ENCODE measurements at regions not wholly inside any gene's neighbourhood (a gene's known extent, or its start where the extent isn't known, plus 50 kb on each side); places are given as distances from the start of the nearest gene placed in this dataset.

- H3K9me1 ChIP-seq (ENCODE audit: insufficient read depth, low read length), result no peaks in the 10 kb centered on the region; the same call in 1 of the 2 replicates
- dilution Hi-C loops (cut with HindIII; ENCODE audit: low sequenced_read_pairs, unreplicated experiment), result no loop called here
- no peak overlapping the region for H3K9ac ChIP-seq (ENCODE audit: low read depth, low read length)
- H2AFZ ChIP-seq (replicated peaks; ENCODE audit: low read length, poor library complexity), result no peak overlapping the region
- H3K4me2 ChIP-seq (ENCODE audit: low read depth, low read length), result no peak overlapping the region
- no peak overlapping the region for H2BK5ac ChIP-seq (ENCODE audit: low read depth, low read length, poor library complexity, severe bottlenecking)
- no peak overlapping the region for H3K23ac ChIP-seq (ENCODE audit: low read depth, low read length)
- H3K4me3 ChIP-seq (ENCODE audit: insufficient read depth, low read depth, low read length), result no peak overlapping the region
- H3K14ac ChIP-seq (replicated peaks; ENCODE audit: low read depth, low read length), result no peak overlapping the region
- TF ChIP-seq MXI1 (IDR thresholded peaks at IDR 0.05; ENCODE audit: borderline replicate concordance, low read depth, low read length) (no peak), POLR2A (IDR thresholded peaks at IDR 0.05; ENCODE audit: low read depth, low read length) (no peak), RCOR1 (IDR thresholded peaks at IDR 0.05; ENCODE audit: insufficient replicate concordance, low read length) (no peak)
- H2AK5ac ChIP-seq (ENCODE audit: low read depth, low read length), result no peak overlapping the region
- no peak overlapping the region for H3K4ac ChIP-seq (ENCODE audit: low read depth, low read length)
- ChIA-PET POLR2A (ENCODE audit: unreplicated experiment) (no interaction called here), CTCF (no interaction called here)
- no peak overlapping the region for H2BK20ac ChIP-seq (ENCODE audit: low read depth, low read length)
- H3K79me1 ChIP-seq (ENCODE audit: low read depth in 1 of 2, low read length in 2 of 2), result no peaks in the 10 kb centered on the region
- H3K36me3 ChIP-seq (ENCODE audit: control insufficient read depth, insufficient read depth, low read length), result no peaks in the 10 kb centered on the region
- H3K4me1 ChIP-seq (ENCODE audit: control insufficient read depth, insufficient read depth, low read length), result peaks cover 6% of the 10 kb centered on the region; the same call in 1 of the 2 replicates
- no peak overlapping the region for H4K5ac ChIP-seq (ENCODE audit: low read depth, low read length)
- no CpG with 5 or more reads among the region's 4 CpGs for WGBS, 2 experiments (ENCODE audit: extremely low coverage in 2 of 2, insufficient read length in 1 of 2)
- ATAC-seq (ENCODE audit: low read depth) (no peak), DNase-seq (no peak)
- no TSS peak for BruUV-seq (replicated peaks)
- no peak overlapping the region for H2BK15ac ChIP-seq (ENCODE audit: low read depth, low read length)
- H3K27me3 ChIP-seq (ENCODE audit: control insufficient read depth, insufficient read depth, low read length), result no peaks in the 10 kb centered on the region; the same call in 1 of the 2 replicates
- H2BK120ac ChIP-seq (ENCODE audit: low read depth, low read length), result no peak overlapping the region
- no peak overlapping the region for H2AK9ac ChIP-seq (replicated peaks; ENCODE audit: low read depth, low read length, poor library complexity)
- H3K18ac ChIP-seq (ENCODE audit: low read depth, low read length), result no peak overlapping the region
- in situ Hi-C loops (cut with MboI; ENCODE audit: low sequenced_read_pairs), result no loop called here
- H3K56ac ChIP-seq (ENCODE audit: extremely low read depth, insufficient read depth, low read length), result no peak overlapping the region
- no peak overlapping the region for H4K8ac ChIP-seq (ENCODE audit: low read depth in 2 of 2, low read length in 2 of 2)
- no peak overlapping the region for H3K27ac ChIP-seq (ENCODE audit: insufficient read depth, low read length)
- intact Hi-C loops (cut with micrococcal nuclease), result no loop called here
- H4K20me1 ChIP-seq (ENCODE audit: insufficient read depth, low read length), result no peaks in the 10 kb centered on the region
- H4K91ac ChIP-seq (ENCODE audit: insufficient read depth, low read depth, low read length), result no peak overlapping the region
- no peaks in the 10 kb centered on the region for H3K9me3 ChIP-seq (ENCODE audit: control insufficient read depth, insufficient read depth, low read length)
Measured at GRCh38 chr10:32153252-32153651, 97.0 kb upstream of the KIF5B start.

Measured in IMR-90 (cell line).